ENCODE measurements at regions not wholly inside any gene's neighbourhood (a gene's known extent, or its start where the extent isn't known, plus 50 kb on each side); places are given as distances from the start of the nearest gene placed in this dataset.
A peak's percentile ranks its signal among the peaks of the same experiment; 100 is the strongest.

- Mint-ChIP-seq H3K27me3 (ENCODE audit: insufficient read depth) (no peaks in the 10 kb centered on the region), H3K36me3 (ENCODE audit: low read depth) (no peaks in the 10 kb centered on the region), H3K9me3 (peaks cover 12% of the 10 kb centered on the region), H3K4me1 (peaks cover 17% of the 10 kb centered on the region), H3K27ac (no peak overlapping the region), H3K4me3 (no peak overlapping the region)
- Histone ChIP-seq H3K9ac (ENCODE audit: extremely low read depth, low read length, poor library complexity, severe bottlenecking) (no peak overlapping the region), H3K4me3 (ENCODE audit: low read length) (no peak overlapping the region), H3K27me3 (ENCODE audit: control insufficient read depth, insufficient read depth, low read length, poor library complexity, severe bottlenecking) (no peaks in the 10 kb centered on the region), H3K27ac (ENCODE audit: low read depth, low read length) (no peak overlapping the region), H3K4me1 (ENCODE audit: control insufficient read depth, insufficient read depth, low read length) (peaks cover 4% of the 10 kb centered on the region), H3K36me3 (ENCODE audit: control insufficient read depth, insufficient read depth, low read length) (no peaks in the 10 kb centered on the region), H3K9me3 (ENCODE audit: control insufficient read depth, low read length) (peaks cover 14% of the 10 kb centered on the region)
- no peak for TF ChIP-seq CTCF (conservative IDR thresholded peaks at IDR 0.05)
- no peak for DNase-seq
- 95 to 100% methylated on average over 2 to 4 of the region's 6 CpGs for WGBS, 2 experiments (ENCODE audit: insufficient coverage in 1 of 2, insufficient read length in 1 of 2)
These were observed 128.5 kb upstream of the TMTC4 start for GRCh38 chr13:100803091-100803490.

- Histone ChIP-seq H3K9ac (ENCODE audit: extremely low read depth, low read length, poor library complexity, severe bottlenecking) (no peak overlapping the region), H3K4me3 (ENCODE audit: low read length) (no peak overlapping the region), H3K4me1 (ENCODE audit: control insufficient read depth, insufficient read depth, low read length) (peaks cover 4% of the 10 kb centered on the region), H3K9me3 (ENCODE audit: control insufficient read depth, low read length) (peaks cover 41% of the 10 kb centered on the region), H3K27ac (ENCODE audit: low read depth, low read length) (no peak overlapping the region), H3K27me3 (ENCODE audit: control insufficient read depth, insufficient read depth, low read length, poor library complexity, severe bottlenecking) (no peaks in the 10 kb centered on the region), H3K36me3 (ENCODE audit: control insufficient read depth, insufficient read depth, low read length) (no peaks in the 10 kb centered on the region)
- peaks cover 15% of the 10 kb centered on the region for H3K4me1 Mint-ChIP-seq
- no peak overlapping the region for H3K4me3 Mint-ChIP-seq
- H3K27me3 Mint-ChIP-seq (ENCODE audit: insufficient read depth) = no peaks in the 10 kb centered on the region
- H3K36me3 Mint-ChIP-seq (ENCODE audit: low read depth) = peaks cover 1% of the 10 kb centered on the region
- no peak overlapping the region for H3K27ac Mint-ChIP-seq
- no peak for DNase-seq
- H3K9me3 Mint-ChIP-seq = peaks cover 36% of the 10 kb centered on the region
- no peak for TF ChIP-seq CTCF (conservative IDR thresholded peaks at IDR 0.05)
- WGBS, 2 experiments (ENCODE audit: insufficient coverage in 1 of 2, insufficient read length in 1 of 2) = 89 to 91% methylated on average over 8 of the region's 8 CpGs
These were observed 125.8 kb upstream of the TMTC4 start for GRCh38 chr13:100800283-100800875.

GRCh38 chr13:100798739-100799361, 124.3 kb upstream of the TMTC4 start:
- H3K27ac ChIP-seq (ENCODE audit: low read depth, low read length) = no peak overlapping the region
- Mint-ChIP-seq H3K9me3 (peaks cover 50% of the 10 kb centered on the region), H3K27ac (no peak overlapping the region), H3K4me1 (peaks cover 14% of the 10 kb centered on the region), H3K27me3 (ENCODE audit: insufficient read depth) (no peaks in the 10 kb centered on the region), H3K36me3 (ENCODE audit: low read depth) (peaks cover 1% of the 10 kb centered on the region), H3K4me3 (no peak overlapping the region)
- H3K36me3 ChIP-seq (ENCODE audit: control insufficient read depth, insufficient read depth, low read length) = no peaks in the 10 kb centered on the region
- WGBS, 2 experiments (ENCODE audit: insufficient coverage in 1 of 2, insufficient read length in 1 of 2) = 90 to 100% methylated on average over 2 of the region's 2 CpGs
- no peaks in the 10 kb centered on the region for H3K27me3 ChIP-seq (ENCODE audit: control insufficient read depth, insufficient read depth, low read length, poor library complexity, severe bottlenecking)
- peak overlapping the region; percentile 68 for H3K4me3 ChIP-seq (ENCODE audit: low read length)
- no peak for TF ChIP-seq CTCF (conservative IDR thresholded peaks at IDR 0.05)
- H3K4me1 ChIP-seq (ENCODE audit: control insufficient read depth, insufficient read depth, low read length) = peaks cover 4% of the 10 kb centered on the region
- H3K9ac ChIP-seq (ENCODE audit: extremely low read depth, low read length, poor library complexity, severe bottlenecking) = no peak overlapping the region
- peaks cover 56% of the 10 kb centered on the region for H3K9me3 ChIP-seq (ENCODE audit: control insufficient read depth, low read length)
- no peak for DNase-seq
